ENCODE measurements at regions not wholly inside any gene's neighbourhood (a gene's known extent, or its start where the extent isn't known, plus 50 kb on each side); places are given as distances from the start of the nearest gene placed in this dataset.

DNA sequence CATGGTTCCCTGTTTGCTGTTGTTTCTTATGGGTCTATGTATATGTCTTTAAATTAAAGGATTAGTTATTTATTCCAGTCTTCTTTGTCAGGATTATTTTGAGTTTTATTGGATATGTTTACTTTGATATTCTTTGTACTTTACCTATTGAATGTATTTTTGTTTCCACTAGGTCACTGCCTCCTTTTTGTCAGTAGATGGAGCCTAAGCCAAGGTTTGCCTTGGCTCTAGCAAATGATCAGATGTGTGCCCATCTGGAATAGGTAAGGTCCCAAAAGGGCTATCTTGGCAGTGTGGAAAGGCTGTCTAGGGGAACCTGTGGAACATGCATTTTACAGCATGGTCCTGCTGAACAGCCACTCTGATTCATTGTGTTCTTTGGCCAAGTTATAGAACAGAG, 337.3 kb upstream of the GHITM start:
- Histone ChIP-seq H3K36me3 (ENCODE audit: control insufficient read depth in 2 of 2, extremely low read depth in 1 of 2, insufficient read depth in 2 of 2, low read length in 2 of 2) (no peaks in the 10 kb centered on the region), H3K4me3 (replicated peaks in 1 of 3; ENCODE audit: insufficient read depth in 1 of 3, low read depth in 1 of 3, low read length in 3 of 3) (no peak overlapping the region), H3K9ac (replicated peaks; ENCODE audit: extremely low read depth, insufficient read depth, low read length) (no peak overlapping the region), H3K27me3 (ENCODE audit: control insufficient read depth in 2 of 2, insufficient read depth in 2 of 2, low read length in 2 of 2) (no peaks in the 10 kb centered on the region), H2AFZ (ENCODE audit: low read depth, low read length) (no peak overlapping the region), H3K9me1 (replicated peaks; ENCODE audit: control insufficient read depth, extremely low read depth, insufficient read depth, low read length) (no peaks in the 10 kb centered on the region), H4K20me1 (replicated peaks; ENCODE audit: control insufficient read depth, extremely low read depth, insufficient read depth, low read length) (no peaks in the 10 kb centered on the region), H3K9me3 (replicated peaks; ENCODE audit: control insufficient read depth, insufficient read depth, low read length) (no peaks in the 10 kb centered on the region), H3K4me2 (ENCODE audit: insufficient read depth, low read length) (no peak overlapping the region), H3K79me2 (ENCODE audit: control insufficient read depth, insufficient read depth, low read length) (no peaks in the 10 kb centered on the region), H3K27ac (ENCODE audit: insufficient read depth, low read depth, low read length) (no peak overlapping the region), H3K4me1 (ENCODE audit: control insufficient read depth, extremely low read depth, insufficient read depth, low read length) (no peaks in the 10 kb centered on the region)
- intact Hi-C loops (cut with micrococcal nuclease): no loop called here
- POLR2A ChIA-PET: no interaction called here
- no peak for DNase-seq (ENCODE audit: low read depth, low spot score)
- no peak for TF ChIP-seq MYC (IDR thresholded peaks at IDR 0.05; ENCODE audit: low read depth, low read length)
- no peak for TF ChIP-seq FOS (IDR thresholded peaks at IDR 0.05; ENCODE audit: borderline replicate concordance, insufficient read depth, low read length)
- no peak for TF ChIP-seq EZH2 (IDR thresholded peaks at IDR 0.05; ENCODE audit: borderline replicate concordance, low read depth, low read length, severe bottlenecking)
- TF ChIP-seq MAX (IDR thresholded peaks at IDR 0.05; ENCODE audit: insufficient read depth, insufficient read length): no peak
- no peak for TF ChIP-seq JUN (IDR thresholded peaks at IDR 0.05; ENCODE audit: borderline replicate concordance, insufficient read depth, insufficient read length, low read depth)
- TF ChIP-seq POLR2AphosphoS5 (IDR thresholded peaks at IDR 0.05; ENCODE audit: insufficient read depth, low read depth, low read length): no peak
- TF ChIP-seq CTCF (IDR thresholded peaks at IDR 0.05; ENCODE audit: extremely low read depth in 1 of 2, insufficient read depth in 1 of 2, low read depth in 1 of 2, low read length in 2 of 2): no peak
- TF ChIP-seq POLR2A (IDR thresholded peaks at IDR 0.05; ENCODE audit: low read depth, low read length): no peak
- TF ChIP-seq GATA2 (IDR thresholded peaks at IDR 0.05; ENCODE audit: insufficient read depth, insufficient read length, low read depth, low read length): no peak
- no peak for FAIRE-seq
- CTCF ChIA-PET: interaction anchor here (0.6 to 1.0 kb wide), 2 partner anchors 69 to 312 kb away, joined by 3 to 7 read pairs; no protein-coding TSS in a partner anchor
- dilution Hi-C loops (cut with MboI; ENCODE audit: extremely low pct_ligation_motif_present, low sequenced_read_pairs): no loop called here
- no TSS peak for BruUV-seq (replicated peaks)

Measured in endothelial cell of umbilical vein (primary cell).